IPS-15b (cell line): ENCODE measurements at regions not wholly inside any gene's neighbourhood (a gene's known extent, or its start where the extent isn't known, plus 50 kb on each side); places are given as distances from the start of the nearest gene placed in this dataset.
"Not testable (repeated sequence)": the region's sequence is repeated elsewhere in the genome, so short reads cannot be mapped to it uniquely, and the experiment has no call there.

ENCODE experiments used
- H3K27me3 ChIP-seq: one replicate; pipeline ENCODE4 v1.6.1; 2013; ENCODE audit warnings: low read length; ENCODE audit not compliant: control insufficient read depth, insufficient read depth
- H3K36me3 ChIP-seq: one replicate; pipeline ENCODE4 v1.6.1; 2013; ENCODE audit warnings: low read length; ENCODE audit not compliant: control insufficient read depth, insufficient read depth
- H3K4me1 ChIP-seq: one replicate; pipeline ENCODE4 v1.6.1; 2013; ENCODE audit warnings: mild to moderate bottlenecking, low read length; ENCODE audit not compliant: control insufficient read depth, insufficient read depth
- H3K4me3 ChIP-seq: one replicate; pipeline ENCODE4 v1.5.1; 2013; ENCODE audit warnings: low read depth, low read length
- H3K9ac ChIP-seq: one replicate; pipeline ENCODE4 v1.6.1; 2013; ENCODE audit warnings: low read depth, mild to moderate bottlenecking, low read length
- H3K9me3 ChIP-seq: one replicate; pipeline ENCODE4 v1.6.1; 2013; ENCODE audit warnings: mild to moderate bottlenecking, low read length; ENCODE audit not compliant: control insufficient read depth, insufficient read depth

GRCh38 chr16:87117936-87118335 lies 199.3 kb downstream of the C16orf95 start:
- Histone ChIP-seq H3K27me3 (no peaks in the 10 kb centered on the region), H3K4me1 (no peaks in the 10 kb centered on the region), H3K9ac (no peak overlapping the region), H3K36me3 (no peaks in the 10 kb centered on the region), H3K9me3 (no peaks in the 10 kb centered on the region), H3K4me3 (no peak overlapping the region)

- H3K9me3 ChIP-seq = no peaks in the 10 kb centered on the region
- no peak overlapping the region for H3K4me3 ChIP-seq
- H3K9ac ChIP-seq = no peak overlapping the region
- H3K36me3 ChIP-seq = no peaks in the 10 kb centered on the region
- no peaks in the 10 kb centered on the region for H3K27me3 ChIP-seq
- H3K4me1 ChIP-seq = no peaks in the 10 kb centered on the region
Measured at GRCh38 chr16:87119168-87119567, 198.0 kb downstream of the C16orf95 start.

GRCh38 chr16:87119748-87120147 lies 197.4 kb downstream of the C16orf95 start:
- Histone ChIP-seq H3K9ac (no peak overlapping the region), H3K9me3 (no peaks in the 10 kb centered on the region), H3K27me3 (no peaks in the 10 kb centered on the region), H3K4me1 (no peaks in the 10 kb centered on the region), H3K36me3 (no peaks in the 10 kb centered on the region), H3K4me3 (no peak overlapping the region)

GRCh38 chr16:87121816-87122215 lies 195.4 kb downstream of the C16orf95 start:
- Histone ChIP-seq H3K36me3 (no peaks in the 10 kb centered on the region), H3K9me3 (no peaks in the 10 kb centered on the region), H3K4me3 (no peak overlapping the region), H3K9ac (no peak overlapping the region), H3K27me3 (no peaks in the 10 kb centered on the region), H3K4me1 (no peaks in the 10 kb centered on the region)

DNA sequence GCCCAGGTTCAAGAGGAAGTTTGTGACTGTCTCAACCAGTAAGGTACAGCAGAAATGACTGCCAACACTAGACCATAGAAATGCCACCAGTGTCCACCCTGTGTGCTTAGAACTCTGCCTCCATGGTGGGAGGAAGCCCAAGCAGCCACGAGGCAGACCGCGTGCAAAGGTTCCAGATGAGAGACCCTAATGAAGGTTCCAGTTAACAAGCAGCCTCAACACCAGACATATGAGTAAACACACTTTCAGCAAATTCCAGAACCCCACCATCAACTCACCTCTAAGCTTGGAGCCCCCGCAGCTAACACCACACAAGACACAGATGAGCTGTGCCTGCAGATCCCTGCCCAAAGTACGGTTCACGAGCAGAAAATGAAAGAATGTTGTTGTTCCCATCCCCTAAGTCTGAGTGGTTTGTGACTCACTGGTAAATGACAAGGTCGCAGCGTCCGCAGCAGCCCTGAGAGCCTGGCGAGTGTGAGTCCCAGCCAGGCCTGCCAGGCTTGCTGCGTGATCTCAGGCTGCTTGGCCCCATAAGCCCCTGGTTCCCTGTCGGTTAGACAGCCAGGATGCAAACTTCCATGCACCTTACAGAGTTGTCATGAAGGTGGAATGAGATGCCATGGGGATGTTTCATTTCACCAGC lies 193.7 kb downstream of the C16orf95 start:
- H3K9me3 ChIP-seq = no peaks in the 10 kb centered on the region
- no peaks in the 10 kb centered on the region for H3K4me1 ChIP-seq
- no peak overlapping the region for H3K9ac ChIP-seq
- H3K36me3 ChIP-seq = no peaks in the 10 kb centered on the region
- no peak overlapping the region for H3K4me3 ChIP-seq
- H3K27me3 ChIP-seq = no peaks in the 10 kb centered on the region

DNA sequence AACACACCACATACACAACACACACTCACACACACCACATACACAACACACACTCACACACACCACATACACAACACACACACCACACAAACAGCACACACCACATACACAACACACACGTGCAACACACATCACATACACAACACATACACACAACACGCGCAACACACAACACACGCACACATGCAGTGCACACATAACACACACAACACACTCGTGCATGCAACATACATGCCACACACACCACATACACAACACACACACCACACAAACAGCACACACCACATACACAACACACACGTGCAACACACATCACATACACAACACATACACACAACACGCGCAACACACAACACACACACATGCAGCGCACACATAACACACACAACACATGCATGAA lies 192.8 kb downstream of the C16orf95 start:
- H3K4me3 ChIP-seq, H3K9me3 ChIP-seq, H3K27me3 ChIP-seq, H3K4me1 ChIP-seq, H3K9ac ChIP-seq, H3K36me3 ChIP-seq: not testable (repeated sequence)

- no peak overlapping the region for H3K4me3 ChIP-seq
- no peaks in the 10 kb centered on the region for H3K36me3 ChIP-seq
- H3K9ac ChIP-seq = no peak overlapping the region
- H3K9me3 ChIP-seq = no peaks in the 10 kb centered on the region
- H3K27me3 ChIP-seq = no peaks in the 10 kb centered on the region
- H3K4me1 ChIP-seq = no peaks in the 10 kb centered on the region
Measured at GRCh38 chr16:87125206-87126155, 191.7 kb downstream of the C16orf95 start.

DNA sequence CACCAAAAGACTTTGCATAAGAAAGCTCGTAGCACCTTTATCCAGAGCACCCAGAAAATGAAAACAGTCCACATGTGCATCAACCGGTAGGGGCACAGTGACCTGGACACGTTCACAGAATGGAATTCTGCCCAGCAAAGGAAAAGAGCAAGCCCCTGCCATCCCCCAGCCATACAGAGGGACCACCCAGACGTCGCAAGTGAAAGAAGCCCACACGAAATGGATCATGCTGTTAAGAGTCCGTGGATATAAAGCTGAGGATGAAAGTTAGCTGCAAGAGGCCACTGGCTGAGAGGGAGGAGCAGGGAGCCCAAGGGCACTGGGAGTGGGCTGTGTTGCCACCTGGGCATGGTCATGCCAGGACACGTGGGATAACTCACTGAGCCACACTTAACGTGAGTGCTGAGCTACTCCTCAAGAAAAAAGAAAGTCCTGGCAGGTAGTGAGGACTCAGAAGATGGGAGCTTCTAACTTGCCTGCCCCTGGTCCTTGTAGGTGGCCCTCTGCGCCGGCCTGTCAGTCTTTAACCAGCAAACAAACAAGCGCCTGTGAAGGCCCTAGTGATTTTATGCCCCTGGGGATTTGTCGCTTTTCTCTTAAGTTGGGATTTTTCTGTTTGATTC lies 190.7 kb downstream of the C16orf95 start:
- Histone ChIP-seq H3K4me3 (no peak overlapping the region), H3K9ac (no peak overlapping the region), H3K9me3 (no peaks in the 10 kb centered on the region), H3K36me3 (no peaks in the 10 kb centered on the region), H3K27me3 (no peaks in the 10 kb centered on the region), H3K4me1 (no peaks in the 10 kb centered on the region)

- H3K27me3 ChIP-seq = no peaks in the 10 kb centered on the region
- H3K9ac ChIP-seq = no peak overlapping the region
- no peaks in the 10 kb centered on the region for H3K36me3 ChIP-seq
- H3K9me3 ChIP-seq = no peaks in the 10 kb centered on the region
- H3K4me1 ChIP-seq = no peaks in the 10 kb centered on the region
- H3K4me3 ChIP-seq = no peak overlapping the region
Measured at GRCh38 chr16:87127061-87127765, 190.0 kb downstream of the C16orf95 start.

GRCh38 chr16:87127766-87128147 lies 189.4 kb downstream of the C16orf95 start:
- H3K27me3 ChIP-seq = no peaks in the 10 kb centered on the region
- no peak overlapping the region for H3K4me3 ChIP-seq
- H3K36me3 ChIP-seq = no peaks in the 10 kb centered on the region
- no peaks in the 10 kb centered on the region for H3K4me1 ChIP-seq
- no peak overlapping the region for H3K9ac ChIP-seq
- no peaks in the 10 kb centered on the region for H3K9me3 ChIP-seq

DNA sequence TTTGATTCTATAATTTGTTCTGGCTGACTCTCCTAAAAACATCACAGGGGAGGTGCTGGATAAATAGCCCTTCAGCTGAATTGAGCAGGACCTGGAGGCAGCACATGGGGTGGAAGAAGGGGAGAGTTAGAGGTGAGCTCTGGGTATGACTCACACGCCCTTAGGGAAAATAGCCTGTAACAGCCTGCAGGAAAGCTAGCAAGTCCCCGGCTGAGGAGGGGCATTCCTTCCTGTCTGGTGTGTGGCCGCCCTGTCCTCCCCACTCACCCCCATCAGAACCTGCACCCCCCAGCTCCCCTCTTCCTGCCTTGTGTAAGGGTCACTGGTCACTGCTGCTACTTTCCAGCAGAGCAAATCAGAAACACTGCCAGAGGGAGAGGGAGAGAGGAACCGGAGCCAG lies 187.4 kb downstream of the C16orf95 start:
- Histone ChIP-seq H3K9me3 (no peaks in the 10 kb centered on the region), H3K27me3 (no peaks in the 10 kb centered on the region), H3K4me3 (no peak overlapping the region), H3K4me1 (no peaks in the 10 kb centered on the region), H3K36me3 (no peaks in the 10 kb centered on the region), H3K9ac (no peak overlapping the region)
